ENCODE measurements at regions not wholly inside any gene's neighbourhood (a gene's known extent, or its start where the extent isn't known, plus 50 kb on each side); places are given as distances from the start of the nearest gene placed in this dataset.
"Not testable (repeated sequence)": the region's sequence is repeated elsewhere in the genome, so short reads cannot be mapped to it uniquely, and the experiment has no call there.

DNA sequence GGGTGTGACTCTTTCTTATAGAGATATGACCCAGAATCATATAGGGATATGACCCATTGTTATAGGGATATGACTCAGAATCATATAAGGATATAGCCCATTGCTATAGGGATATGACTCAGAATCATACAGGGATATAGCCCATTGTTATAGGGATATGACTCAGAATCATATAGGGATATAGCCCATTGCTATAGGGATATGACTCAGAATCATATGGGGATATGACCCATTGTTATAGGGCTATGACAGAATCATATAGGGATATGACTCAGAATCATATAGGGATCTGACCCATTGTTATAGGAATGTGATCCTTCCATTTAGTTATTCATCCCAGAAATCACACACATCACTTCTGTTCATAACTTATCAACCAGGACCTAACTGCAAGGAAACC lies 312.2 kb upstream of the ADARB2 start:
- no peak for DNase-seq

DNA sequence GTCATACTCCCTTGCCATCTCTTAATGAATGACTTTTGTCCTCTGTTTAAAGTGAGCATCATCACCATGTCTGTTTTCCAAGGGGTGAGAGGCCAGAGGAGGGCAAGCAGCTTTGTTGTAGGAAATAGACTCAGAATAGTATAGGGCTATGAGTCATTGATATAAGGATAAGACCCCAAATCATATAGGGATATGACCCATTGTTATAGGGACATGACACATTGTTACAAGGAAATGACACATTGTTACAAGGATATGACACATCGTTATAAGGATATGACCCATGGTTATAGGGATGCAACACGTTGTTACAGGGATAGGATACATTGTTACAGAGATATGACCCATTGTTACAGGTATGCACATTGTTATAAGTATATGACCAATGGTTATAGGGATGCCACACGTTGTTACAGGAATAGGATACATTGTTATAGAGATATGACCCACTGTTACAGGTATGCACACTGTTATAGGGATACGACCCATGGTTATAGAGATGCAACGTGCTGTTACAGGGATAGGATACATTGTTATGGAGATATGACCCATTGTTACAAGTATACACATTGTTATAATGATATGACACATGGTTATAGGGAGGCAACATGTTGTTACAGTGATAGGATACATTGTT lies 311.1 kb upstream of the ADARB2 start:
- no peak for DNase-seq

DNA sequence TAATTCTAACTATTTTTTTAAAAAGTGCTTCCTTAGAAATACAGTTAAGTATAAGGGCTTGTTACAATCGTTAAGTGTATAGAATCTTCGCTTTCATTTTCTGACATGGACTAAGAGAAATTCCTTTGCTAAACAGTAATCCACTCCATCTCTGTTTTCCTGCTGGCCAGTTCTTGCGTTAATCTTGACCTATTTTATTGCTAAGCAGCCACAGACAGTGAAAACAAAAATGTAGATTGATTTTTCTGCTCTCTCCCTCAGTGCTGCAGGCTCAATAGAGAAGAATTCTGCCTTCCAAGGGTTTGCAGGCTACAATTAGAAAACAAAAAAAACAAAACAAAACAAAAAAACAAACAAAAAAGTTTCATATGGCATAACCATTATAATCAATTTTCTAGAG lies 310.4 kb upstream of the ADARB2 start:
- DNase-seq: no peak

DNA sequence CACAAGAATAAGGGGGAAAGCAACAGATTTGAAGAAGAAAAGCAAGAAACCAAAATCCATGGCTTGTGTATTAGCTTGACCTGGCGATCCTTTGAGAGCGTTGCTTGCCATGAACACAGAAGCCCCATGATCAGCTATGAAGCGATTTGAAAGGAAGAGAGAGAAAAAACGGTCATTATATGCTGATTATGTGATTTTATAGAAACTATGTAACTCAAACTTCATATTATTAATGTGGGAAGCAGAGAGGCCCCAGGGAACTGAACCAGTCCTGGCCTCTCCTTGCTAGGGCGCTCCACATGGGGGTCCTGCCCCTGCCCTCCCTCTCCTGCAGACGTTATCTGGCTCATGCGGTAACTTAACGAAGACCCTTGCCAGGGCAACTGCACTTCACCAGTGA lies 306.1 kb upstream of the ADARB2 start:
- no peak for DNase-seq

DNA sequence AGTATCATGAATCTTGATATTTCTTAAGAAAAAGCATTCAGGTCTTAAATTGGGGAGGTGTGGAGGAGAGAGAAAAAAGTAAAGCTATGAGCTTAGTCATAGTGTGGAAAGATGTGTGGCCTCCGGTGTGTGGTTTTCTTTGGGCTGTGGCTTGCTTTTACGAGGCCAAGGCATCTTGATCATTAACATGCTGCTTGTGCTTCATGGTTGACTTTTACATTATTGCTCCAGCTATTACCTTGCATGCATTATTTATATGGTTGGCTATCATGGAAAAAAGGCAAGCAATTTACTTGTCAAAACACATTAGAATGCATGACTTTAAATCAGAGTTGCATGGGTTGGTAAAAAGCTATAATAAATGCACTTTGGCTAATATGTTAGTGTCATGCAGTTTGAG lies 300.7 kb upstream of the ADARB2 start:
- no peak for DNase-seq

DNA sequence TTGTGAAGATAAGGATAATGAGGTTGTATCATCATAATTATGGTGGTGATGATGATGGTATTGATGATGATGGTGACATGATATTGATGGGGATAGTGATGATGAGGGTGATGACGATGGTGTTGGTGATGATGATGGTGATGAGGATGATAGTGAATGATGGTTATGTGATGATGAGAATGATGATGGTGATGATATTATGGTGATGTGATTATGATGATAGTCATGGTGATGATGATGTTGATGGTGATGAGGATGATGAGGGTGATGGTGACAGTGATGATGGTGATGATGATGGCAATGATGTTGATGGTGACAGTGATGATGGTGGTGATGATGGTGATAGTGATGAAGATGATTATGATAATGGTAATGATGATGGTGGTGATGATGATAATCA lies 299.9 kb upstream of the ADARB2 start:
- no peak for DNase-seq

DNA sequence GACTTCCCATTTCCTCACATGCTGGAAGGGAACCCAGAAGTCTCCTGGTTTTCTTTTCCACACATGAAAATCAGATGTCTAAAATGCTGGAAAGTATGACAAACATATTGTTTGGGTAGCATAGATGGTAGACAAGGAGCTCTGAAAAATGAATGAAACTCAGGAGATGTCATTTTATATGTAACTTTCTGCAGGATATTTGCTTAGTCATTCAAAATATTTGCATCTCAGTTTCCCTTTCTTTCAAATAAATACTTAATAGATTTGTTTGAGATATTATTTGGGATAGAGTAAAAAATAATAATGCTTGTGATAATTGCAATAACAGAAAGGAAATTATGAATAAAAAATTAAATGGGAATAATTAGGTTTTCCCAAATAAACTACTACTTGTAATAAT lies 298.9 kb upstream of the ADARB2 start:
- DNase-seq: no peak

DNA sequence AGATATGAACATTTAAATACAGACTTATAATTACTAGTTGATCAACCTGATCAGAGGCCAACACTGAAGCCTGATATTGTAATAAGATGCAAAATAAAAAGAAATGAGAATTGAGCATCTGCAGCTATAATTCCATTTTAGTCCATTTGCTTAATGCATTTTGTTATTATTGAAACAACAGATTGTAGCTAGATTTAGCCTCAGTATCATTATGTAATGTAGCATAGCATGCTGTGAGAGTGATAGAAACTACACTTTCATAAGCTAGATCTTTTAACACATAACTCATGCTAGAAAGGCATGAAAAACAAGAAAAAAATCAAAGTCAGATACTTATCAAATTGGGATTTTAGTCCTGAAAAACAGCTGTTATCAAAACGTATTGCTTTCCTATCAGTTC lies 292.7 kb upstream of the ADARB2 start:
- DNase-seq: no peak

DNA sequence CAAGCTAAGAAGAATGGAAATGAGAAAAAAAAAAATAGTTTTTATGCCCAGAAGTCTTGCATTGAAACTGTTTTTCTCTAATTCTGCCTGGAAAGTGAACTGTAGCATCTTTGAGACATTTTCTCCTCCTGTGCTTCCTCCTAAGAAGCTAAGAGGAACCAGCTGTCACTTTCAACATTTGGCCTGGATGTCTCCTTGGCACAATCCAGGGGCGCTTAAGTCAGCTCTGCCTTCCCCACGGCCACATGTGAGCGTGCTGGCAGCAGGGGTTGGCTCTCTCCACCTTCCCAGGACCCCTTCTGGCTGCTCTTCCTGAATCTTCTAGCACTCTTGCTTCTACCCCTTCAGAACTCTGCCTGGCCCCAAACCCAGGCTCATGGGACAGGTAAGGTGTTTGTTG lies 289.6 kb upstream of the ADARB2 start:
- no peak for DNase-seq

DNA sequence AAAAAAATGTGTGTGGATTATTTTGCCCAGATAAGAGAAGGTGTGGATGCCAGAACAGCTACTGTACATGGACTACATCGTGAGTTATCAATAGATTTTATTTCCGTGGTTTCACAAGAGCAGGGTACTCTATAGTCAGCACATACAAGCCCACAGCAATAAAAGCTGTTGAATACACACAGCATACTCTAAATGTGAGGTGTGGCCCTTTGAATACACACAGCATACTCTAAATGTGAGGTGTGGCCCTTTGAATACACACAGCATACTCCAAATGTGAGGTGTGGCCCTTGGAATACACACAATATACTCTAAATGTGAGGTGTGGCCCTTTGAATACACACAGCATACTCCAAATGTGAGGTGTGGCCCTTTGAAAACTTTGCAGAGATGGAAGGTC lies 287.4 kb upstream of the ADARB2 start:
- DNase-seq: not testable (repeated sequence)

DNA sequence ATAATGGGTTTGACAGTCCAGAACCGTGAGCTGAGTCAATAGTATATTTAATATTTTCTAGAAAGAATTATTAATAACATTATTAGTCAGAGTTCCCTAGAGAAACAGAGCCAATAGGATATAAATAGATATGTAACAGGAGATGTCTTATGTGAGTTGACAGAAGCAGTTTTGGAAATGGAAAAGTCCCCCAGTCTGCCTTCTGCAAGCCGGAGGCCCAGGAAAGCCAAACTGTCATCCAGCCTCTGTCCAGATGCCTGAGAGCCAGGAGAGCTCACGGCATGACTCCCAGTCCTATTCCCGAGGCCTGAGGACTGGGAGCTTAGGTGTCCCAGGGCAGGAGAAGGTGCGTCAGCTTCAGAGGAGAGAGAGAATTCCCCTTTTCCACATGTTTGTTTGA lies 286.4 kb upstream of the ADARB2 start:
- DNase-seq: no peak

DNA sequence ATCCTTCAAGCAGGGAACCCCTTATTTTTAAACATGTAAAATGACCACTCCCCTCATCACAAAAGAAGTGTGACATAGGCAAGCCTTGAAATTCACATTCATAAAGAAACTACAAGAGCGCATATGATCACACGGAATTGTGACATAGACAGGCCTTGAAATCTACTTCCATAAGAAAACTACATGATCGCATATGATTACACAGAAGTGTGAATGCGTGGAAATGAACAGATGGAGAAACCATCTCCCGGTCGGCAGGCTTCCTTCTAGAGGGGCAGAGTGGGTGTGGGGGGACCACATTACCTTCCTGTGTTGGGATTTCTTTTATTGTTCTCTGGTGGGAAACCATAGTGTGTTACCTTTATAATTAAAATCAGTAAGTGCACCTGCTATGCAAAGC lies 285.1 kb upstream of the ADARB2 start:
- DNase-seq: no peak

DNA sequence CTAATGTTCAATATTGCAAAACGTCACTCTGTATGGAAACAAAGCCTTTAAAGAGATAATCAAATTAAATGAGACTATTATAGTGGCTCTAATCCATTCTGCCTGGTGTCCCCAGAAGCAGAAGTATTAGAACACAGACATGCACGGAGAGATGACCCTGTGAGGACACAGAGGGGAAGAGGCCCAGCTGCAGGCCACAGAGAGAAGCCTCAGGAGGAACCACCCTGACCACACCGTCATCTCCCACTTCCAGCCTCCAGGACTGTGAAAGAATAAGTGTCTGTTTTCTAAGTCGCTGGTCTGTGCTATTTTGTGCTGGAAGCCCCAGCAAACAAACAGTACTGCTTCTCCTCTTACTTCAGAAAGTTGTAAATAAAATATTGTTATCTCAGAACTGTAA lies 283.5 kb upstream of the ADARB2 start:
- no peak for DNase-seq

DNA sequence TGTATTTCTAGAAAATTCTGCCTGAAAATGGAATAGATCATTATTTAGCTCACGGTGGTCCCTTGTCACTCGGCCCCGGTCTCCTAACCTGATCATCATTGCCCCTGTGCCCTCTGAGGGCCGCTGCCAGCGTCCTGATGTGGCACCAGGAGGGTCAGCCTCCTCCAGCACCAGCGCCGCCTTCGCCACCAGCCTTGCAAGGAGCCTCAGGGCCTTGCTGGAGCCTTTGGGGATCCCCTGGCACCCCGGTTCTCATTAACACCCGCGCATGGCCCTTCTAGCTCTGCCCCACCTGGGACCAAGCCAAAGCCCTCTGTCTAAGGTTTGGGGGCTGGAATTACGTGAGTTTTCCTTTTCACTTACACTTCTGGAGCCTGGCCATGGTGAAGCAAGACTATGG lies 282.5 kb upstream of the ADARB2 start:
- DNase-seq: no peak

DNA sequence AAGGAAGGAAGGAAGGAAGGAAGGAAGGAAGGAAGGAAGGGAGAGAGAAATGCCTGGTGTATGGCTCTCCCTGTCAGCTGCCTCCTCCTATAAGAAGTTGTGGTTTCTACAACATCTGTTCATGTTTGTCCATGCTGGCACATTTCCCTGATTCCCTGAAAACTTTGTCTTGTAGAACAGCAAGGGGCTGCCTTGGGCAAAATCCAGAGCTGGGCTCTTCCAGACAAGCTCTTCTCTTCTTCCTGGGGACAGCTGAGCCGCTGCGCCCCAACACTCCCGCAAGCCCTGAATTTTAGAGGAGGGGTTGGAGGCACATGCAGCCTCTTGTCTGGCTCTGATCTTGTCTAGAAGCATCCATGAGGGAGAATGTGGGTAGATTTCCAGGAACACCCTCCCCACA lies 282.0 kb upstream of the ADARB2 start:
- DNase-seq: no peak

DNA sequence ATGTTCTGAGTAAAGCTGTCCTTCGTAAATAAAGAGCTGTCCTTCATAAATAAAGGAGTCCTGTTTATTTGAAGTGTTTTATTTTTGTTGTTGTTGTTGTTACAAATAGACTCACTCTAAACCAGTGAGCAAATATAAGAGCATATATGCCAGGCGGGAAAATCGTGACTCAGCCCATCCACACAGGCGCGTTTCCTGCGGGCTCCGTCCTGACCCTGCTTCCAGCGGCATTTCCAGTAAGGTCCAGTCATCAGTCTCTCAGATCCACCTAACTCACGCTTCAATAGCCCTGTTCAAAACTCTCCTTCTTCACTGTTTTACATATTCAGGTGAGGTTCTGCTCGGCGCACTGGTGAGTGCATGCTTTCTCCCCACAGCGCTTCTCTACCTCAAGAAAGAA lies 277.2 kb upstream of the ADARB2 start:
- no peak for DNase-seq

DNA sequence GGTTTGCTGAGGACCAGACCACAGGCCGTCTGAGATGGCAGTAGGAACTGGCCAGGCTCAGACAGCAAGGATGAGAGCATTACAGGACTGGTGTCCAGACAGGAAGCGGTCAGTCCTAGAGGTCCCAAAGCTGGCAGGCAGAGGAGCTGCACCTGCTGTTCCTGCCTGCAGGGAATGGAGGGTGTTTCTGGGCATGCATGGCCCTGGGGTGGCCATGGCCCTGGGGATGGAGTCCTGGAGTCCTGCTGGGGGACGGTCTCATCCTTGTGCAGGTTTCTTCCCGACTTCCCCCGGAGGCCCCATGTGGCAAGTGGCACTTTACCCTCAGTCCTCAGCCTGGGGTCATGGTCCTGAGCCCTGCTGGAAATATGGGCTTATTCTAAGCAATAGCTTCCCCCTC lies 274.9 kb upstream of the ADARB2 start:
- DNase-seq: no peak

DNA sequence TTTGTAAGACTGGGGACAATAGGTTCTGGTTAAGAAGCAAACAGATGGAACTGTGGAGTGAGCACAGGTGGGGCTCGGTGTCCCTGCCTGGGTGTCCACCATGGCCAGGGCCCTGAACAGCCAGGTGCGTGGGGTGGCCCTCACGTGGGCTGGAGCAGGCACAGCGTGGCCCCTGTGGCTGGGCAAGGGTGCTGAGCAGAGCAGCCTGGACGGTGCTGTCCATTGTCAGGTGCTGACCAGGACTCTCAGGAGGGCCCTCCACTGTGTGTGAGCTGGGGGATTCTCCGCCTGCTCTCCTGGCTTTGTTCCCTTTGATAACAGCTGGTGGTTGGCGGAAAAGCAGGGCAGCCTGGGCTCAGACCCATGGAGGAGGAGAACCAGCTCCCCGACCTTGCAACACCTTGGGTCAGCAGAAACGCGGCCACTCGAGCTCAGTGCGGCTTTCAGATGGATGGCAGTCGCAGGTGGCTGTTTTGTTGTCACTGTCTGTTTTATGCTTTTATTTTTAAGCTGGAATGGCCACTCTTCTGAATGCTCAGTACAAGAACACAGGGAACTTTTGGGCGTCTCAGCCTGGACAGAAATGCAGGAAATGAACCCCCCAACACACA lies 273.9 kb upstream of the ADARB2 start:
- DNase-seq: no peak

DNA sequence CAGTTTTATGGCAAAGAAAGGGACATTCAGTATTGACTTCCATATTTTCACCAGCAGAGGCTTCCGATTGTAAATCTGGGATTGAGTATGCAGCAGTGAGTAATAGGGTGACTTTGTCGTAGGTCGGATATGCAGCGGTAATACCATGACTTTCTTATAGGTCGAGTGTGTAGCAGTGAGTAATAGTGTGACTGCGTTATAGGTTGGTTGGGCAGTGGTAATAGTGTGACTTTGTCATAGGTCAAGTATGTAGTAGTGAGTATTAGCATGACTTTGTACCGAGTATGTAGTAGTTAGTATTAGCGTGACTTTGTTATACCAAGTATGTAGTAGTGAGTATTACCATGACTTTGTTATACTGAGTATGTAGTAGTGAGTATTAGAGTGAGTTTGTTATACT lies 268.2 kb upstream of the ADARB2 start:
- DNase-seq: no peak

DNA sequence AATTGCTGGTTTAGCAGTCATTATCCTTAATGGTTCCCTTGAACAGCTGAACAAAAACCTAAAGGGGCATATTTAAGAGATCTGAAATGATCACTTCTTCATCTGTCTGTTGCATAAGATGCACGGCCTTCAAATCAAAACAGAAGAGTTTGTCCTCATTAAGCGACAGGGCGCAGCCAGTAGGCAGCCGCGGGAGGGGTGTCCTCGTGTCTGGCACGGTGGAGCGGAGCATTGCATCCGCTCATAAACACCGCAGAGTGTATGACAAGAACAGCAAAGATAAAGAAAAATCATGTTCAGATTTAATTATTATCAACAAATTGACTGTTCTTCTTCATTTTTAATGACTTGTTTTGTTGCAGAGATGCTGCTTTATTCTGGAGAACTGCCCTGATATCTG lies 255.6 kb upstream of the ADARB2 start:
- no peak for DNase-seq

DNA sequence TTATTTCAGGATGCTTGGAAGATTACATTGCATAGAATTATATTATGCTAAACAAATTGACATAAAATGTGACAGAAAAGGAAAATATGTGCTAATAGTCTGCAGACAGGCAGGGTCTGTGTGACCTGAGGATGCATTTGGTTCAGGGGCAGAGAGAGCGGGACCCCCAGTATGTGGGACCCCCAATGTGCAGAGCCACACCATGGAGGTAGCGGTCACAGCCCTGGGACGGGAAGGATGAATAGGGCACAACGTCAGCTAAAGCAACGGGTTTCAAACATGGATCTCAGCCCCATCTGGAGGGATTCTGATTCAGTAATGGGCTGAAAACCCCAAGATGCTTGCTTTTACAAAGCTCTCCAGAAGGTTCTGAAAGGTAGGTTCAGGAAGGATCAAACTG lies 251.8 kb upstream of the ADARB2 start:
- no peak for DNase-seq

DNA sequence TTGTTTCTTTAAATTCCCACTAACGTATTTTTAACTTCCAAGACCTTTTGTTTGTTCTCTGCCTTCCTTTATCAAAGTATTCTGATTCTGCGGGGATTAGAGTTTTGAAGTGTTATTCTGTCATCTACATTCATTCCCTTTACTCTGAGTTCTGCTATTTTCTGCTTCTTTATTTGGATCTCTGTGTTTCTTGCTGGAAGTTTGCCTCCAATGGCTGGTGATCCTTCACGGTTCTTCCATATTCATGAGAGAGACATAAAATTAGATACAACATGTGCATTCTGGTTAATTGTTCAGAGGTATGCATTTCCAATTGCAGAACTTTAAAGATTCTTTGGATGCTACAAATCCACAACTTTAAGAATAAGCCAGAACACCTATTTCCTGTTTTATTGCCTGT lies 244.7 kb upstream of the ADARB2 start:
- DNase-seq: no peak

DNA sequence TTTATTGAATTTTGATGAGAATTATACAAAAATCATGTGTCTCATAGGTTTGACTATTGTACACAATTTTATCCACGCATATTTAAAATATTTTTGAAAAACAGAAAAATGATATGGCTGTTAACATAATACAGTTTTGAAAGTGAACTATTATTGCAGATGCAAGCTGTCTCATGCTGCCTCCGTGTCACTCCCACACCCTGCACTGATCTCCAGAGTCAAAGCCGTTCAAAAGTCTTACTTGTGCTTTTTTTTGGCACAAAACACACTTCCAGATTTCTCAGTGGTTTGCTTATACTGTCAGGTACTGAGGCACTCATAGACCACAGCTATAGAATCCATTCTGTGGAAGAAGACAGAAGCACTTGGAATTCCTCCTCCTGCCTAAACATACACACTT lies 243.1 kb upstream of the ADARB2 start:
- DNase-seq: no peak

DNA sequence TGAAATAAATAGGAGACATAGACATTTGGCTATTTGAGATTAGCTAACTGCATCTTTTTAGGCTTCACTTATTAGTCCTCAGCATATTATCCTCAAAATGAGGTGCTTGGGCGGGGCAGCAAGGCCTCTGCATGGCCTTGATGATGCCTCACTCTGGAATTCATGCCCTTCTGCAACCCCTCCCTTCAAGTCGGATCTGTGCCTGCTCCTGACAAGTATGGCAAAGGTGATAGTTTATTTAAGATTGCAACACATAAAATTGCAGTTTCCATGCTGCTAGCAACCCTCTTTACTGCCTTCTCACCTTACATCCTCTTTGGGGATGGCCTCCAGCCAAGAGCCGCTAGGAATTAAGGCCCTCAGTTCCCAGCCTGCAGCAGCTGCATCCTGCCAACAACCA lies 241.3 kb upstream of the ADARB2 start:
- DNase-seq: no peak

DNA sequence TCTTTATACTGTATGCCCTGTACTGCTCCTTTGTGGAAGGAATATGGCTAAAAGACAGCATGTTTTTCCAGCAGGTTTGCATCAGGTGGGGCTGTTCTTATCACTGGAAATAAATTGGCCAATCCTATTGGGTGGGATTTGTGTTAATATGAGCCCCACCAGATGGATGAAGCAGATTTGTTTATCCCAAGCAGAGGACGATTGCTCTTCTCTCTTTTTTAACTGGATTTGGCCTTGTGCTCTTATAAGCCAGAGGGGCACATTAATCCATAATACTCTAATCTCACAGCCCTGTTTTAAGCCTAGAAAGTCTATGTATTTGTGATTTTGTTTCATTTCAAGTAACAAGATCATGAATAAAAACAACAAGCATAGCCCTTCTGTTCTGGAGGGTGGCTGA lies 240.1 kb upstream of the ADARB2 start:
- no peak for DNase-seq

DNA sequence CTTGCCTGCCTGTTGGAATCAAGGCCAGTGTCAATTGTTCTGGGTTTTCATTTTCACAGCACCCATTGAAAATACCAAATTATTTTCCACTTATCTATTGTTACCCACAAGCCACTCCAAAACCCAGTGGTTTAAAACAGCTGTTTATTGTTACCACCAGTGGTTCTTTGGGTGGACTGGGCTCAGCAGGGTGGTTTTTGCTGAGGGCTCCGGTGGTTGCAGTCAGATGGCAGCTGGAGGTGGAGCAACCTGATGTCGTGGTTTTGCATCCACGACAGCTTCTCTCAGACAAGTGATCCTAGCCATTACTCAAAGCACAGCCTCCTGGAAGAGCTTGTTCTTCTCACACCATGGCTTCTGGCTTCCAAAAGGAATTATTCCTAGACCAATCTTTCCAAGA lies 235.1 kb upstream of the ADARB2 start:
- DNase-seq: no peak

Measured in SHP77 (cell line).